IMR-90 (cell line): ENCODE measurements at regions not wholly inside any gene's neighbourhood (a gene's known extent, or its start where the extent isn't known, plus 50 kb on each side); places are given as distances from the start of the nearest gene placed in this dataset.

Source experiments
- CTCF ChIP-seq: conservative IDR thresholded peaks from 2 replicates; pipeline ENCODE4 v1.5.1; 2012; ENCODE audit warnings: mild to moderate bottlenecking, low read depth, low read length, improper control_type of control experiment
- MAFK ChIP-seq: IDR thresholded peaks from 2 replicates; pipeline ENCODE4 v1.6.1; 2012; ENCODE audit warnings: low read depth, low read length, improper control_type of control experiment
- POLR2A ChIP-seq: IDR thresholded peaks from 2 replicates; pipeline ENCODE4 v1.6.1; 2012; ENCODE audit warnings: mild to moderate bottlenecking, low read depth, low read length
- RAD21 ChIP-seq: IDR thresholded peaks from 2 replicates; pipeline ENCODE4 v1.6.1; 2012; ENCODE audit warnings: low read length, improper control_type of control experiment

- TF ChIP-seq POLR2A (no peak), CTCF (no peak), RAD21 (no peak), MAFK (no peak)
Measured at GRCh38 chr18:38606841-38607240, 1041.2 kb upstream of the CELF4 start.
